GM18520 (cell line): ENCODE measurements at regions not wholly inside any gene's neighbourhood (a gene's known extent, or its start where the extent isn't known, plus 50 kb on each side); places are given as distances from the start of the nearest gene placed in this dataset.
A peak's percentile ranks its signal among the peaks of the same experiment; 100 is the strongest.

ENCODE experiments used
- ATAC-seq: cut with Tn5 transposase; IDR thresholded peaks from one replicate; pipeline ENCODE4 v1.9.1; 2021; ENCODE audit not compliant: unreplicated experiment

DNA sequence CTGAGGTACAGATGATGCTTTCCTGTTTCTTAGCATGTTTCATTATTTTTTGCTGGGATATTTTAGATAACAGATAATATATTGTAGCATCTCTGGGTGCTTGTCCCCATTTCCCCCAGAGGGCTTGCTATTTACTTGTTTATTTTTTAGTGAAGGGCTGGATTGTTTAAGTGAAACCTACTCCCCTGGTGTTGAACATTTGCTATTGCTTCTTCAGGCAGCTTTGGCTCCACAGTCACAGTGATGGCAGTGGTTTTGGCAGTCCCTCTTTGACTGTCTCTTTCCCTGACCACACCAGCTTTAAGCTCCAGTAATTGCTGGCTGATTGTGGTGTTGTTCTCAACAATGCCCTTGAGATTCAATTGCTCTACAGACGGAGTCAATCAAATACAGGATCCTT lies 128.9 kb downstream of the KLF13 start:
- no peak for ATAC-seq

DNA sequence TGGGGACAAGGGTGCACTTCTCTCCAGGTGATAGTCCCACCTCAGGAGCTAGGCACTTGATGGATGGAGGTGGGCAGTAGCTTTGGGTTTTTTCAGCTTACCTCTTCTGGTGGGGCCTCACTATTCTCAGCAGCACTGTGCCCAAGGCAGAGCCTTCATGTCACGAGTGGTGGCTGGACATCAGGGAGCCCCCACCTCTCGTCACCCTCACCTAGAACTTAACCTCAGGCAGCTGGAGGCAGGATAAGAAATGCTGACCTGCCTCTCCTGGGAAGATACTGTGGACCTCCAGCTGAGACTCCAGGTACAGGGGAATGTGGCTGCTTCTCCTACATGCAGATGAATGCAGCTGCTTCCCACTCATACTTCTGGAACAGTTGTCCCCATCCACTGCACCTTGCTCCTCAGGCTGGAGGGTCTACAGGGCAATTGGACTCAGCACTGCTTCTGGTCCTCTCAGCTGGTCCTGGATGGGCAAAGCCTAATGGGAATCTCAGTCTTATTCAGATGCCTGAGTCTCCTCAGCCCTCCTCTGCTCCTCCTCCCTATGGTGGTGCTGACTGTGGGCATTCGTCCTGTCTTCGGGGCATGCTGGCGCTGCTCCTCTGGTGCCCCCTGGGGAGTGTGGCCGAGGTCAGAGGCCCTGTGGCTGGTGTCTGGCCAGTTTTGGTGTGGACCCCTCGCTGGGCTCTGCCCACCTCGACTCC lies 129.9 kb downstream of the KLF13 start:
- ATAC-seq = no peak

DNA sequence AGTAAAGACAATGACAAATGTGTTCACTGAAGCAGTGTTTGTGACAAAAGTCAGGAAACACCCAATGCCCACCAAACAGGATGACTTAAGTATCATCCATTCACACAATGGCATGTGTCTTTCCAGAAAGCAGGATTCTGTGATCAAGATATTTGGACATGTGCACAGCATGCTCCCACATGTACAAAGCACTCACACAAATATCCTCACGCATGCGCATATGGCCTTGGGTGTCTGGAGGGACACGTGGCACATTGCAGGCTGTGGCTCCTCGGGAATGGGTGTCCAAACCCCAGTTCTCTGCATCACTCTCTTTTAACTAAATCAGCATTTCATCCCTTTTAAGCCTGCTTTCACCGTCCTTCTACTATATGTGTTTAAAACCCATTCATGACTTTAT lies 130.5 kb downstream of the KLF13 start:
- no peak for ATAC-seq

DNA sequence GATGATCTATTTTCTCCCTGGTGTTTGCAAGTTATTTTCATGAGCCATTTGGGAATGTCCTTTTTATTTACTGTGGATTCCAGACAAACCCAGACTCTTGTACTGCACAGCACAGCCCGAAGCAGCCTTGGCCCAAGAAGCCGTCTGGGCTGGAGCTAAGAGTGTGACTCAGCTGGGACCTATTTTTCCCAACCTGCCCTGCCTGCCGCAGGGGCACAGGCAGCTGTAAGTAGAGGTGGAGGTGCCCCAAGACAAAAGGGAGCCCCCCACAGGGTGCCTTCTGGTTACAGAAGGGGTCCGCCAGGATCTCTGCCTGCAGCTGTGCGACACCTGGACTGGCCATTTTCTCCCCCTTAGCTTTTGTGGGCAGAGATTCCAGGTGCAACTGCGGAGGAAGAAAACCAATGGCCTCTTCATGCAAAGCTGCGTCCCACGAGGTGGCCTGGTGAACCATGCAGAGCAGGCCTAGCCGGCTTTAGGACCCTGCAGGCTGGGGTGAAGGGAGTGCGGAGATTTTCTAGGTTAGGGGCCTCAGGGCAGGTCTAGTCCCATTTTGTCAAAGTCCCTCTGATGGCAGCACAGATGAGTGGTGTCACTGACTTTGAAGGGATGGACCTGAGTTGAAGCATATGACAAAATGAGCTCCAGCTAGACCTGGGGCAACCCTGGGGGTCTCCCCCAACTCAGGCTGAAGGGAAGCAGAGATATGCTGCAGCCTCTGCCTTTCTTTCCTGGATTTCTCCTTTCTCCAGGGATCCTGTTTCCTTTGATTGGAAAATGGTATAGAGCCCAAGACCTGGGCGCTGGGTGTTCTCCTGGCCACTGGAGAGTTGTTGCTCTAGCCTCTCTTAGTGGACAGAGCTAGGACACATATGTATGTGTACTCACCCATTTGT lies 131.2 kb downstream of the KLF13 start:
- ATAC-seq = no peak

DNA sequence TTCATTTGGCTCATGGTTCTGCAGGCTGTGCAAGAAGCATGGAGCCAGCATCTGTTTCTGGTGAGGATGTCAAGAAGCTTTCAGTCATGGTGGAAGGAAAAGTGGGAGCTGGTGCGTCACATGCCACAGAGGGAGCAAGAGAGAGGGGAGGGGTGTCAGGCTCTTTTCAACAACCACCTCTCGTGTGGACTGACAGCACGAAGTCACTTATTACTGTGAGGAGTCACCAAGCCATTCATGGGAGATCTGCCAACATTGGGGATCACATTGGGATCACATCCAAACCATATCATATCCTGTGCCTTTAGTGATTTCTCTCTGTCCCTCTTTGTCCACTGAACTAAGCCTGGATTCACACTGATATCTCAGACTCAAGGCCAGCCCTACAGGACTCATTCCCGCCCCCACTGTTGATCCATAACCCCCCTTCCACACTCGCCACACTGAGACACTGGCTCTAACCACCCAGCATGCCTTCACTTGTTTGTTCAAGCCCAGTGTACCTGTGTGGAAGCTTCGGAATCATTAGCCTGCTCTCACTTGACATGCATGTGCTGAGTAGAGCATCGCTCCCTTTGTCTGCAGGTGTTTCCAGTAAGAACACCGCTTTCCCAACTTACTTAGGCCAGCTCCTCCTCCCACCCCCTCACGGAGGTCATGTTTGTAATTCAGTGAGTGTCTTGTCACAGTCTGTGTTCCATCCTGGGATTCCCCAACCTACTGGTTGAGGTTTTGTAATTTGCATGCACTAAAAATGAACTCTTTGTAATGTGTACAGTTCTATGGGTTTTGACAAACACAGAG lies 132.2 kb downstream of the KLF13 start:
- ATAC-seq = peak; percentile 97

DNA sequence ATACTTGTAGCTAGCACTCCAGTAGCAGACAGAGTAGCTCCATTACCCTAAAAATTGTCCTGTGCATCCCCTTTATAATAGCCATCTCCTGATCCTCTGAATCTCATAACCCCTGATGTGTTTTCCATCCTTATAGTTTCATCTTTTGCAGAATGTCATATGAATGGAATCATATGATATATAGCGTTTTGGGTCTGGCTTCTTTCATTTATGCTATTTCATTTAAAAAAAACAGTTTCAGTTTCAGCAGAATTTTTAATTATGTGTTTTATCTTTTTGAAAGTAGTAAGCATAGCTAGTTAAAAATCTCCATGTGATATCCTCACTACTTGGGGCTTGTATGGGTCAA lies 132.7 kb downstream of the KLF13 start:
- no peak for ATAC-seq

DNA sequence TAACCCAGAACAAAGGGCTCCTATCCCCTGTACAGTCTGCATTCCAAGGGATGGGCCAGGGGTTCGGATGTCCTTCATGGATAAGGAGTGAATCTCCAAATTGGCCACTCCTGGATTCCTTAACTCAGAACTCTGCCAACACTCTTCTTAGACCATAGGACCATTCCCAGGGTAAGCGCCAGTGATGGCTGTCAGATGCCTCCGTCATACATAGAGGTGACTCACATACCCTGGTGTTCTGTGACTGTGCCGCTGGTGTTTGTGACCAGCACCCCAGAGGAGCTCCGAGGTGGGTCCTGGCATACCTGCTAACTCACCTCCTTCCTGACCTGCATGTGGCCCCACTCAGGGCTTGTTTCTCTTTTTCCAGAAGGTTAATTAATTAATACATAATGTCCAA lies 134.7 kb downstream of the KLF13 start:
- no peak for ATAC-seq

DNA sequence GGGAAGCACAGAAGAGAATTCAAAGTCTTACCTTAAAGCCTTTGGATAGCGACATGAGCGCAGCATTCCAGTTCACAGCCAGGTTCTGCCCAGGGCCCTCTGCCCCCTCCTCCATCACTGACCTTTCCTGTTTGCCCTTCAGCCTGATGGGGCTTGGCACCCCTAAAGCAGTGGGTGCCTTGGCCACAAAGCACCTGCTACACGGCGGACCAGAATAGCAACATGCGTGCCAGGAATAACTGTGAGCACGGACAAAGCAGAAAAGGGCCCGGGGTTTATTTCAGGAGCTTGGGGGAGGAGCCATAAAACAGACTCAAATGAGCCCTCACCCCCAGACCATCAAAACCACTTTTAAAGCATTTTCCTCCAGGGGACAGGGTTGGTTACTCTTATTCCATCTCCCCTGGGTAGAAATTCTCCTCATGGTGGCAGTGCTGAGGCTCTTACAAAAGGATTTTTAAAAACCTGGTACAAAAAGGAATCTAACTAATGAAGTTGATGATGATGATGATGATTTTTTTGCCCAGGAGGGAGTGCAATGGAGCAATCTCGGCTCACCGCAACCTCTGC lies 135.4 kb downstream of the KLF13 start:
- no peak for ATAC-seq

DNA sequence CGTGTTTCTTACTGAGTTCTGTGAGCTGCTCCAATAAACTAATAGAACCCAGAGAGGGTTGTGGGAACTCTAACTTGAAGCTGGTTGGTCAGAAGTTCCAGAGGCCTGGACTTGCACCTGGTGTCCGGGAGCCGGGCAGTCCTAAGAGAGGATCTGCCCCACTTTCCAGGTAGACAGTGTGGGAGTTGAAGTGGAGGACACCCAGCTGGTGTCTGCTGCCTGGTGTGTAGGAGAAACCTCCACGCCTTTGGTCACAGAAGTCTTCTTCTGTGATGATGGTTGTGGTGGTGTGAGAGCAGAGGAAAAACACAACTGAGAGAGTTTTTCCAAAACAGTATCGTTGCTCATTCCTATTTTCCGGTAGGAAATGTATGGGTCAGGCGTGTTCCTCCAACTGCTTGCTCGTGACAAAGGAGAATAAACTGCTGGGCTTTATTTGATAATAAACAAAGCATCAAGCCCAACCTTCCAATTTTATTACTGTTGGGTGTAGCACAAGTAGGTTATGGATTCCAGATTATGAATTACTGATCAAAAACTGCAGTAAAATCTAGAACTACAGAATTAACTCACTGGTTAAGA lies 137.0 kb downstream of the KLF13 start:
- no peak for ATAC-seq

DNA sequence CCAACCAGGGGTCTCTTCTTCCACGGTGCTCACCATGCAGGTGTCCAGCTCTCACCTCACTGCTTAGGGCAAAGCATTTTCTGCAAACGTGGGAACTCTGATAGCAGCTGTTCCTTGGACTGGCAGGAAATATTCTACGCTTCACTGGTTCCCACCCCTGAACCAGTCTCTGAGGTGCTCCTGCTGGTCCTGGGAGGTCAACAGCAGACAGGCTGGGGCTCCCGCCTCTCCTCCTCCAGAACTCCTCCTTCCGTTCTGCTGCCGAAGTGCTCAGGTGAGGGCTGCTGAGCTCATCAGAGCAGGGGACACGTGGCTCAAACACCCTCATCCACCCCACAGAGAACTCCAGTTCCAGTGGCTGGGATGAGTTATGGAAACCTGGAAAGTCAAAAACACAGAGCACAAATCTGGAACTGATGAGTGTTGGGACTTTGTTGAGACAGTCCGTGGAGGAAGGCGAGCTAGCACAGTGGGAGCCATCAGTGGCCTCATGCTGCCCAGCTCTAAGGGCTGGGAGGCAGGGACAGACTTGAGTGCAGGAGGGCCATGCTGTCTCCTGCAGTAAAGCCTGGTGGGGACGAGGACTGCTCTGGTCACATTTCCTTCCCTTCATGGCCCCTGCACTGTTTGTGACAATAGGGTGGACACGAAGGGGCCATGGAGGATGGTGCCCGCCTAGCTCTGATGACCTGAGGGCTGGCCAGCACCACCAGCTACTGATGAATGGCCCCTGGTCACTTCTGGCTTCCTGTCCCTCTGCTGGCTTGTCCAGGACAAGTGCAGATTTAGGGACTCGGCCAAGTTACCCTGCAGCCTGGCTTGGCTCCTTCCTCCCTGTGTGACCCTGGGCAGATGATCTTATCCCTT lies 137.8 kb downstream of the KLF13 start:
- ATAC-seq = no peak

DNA sequence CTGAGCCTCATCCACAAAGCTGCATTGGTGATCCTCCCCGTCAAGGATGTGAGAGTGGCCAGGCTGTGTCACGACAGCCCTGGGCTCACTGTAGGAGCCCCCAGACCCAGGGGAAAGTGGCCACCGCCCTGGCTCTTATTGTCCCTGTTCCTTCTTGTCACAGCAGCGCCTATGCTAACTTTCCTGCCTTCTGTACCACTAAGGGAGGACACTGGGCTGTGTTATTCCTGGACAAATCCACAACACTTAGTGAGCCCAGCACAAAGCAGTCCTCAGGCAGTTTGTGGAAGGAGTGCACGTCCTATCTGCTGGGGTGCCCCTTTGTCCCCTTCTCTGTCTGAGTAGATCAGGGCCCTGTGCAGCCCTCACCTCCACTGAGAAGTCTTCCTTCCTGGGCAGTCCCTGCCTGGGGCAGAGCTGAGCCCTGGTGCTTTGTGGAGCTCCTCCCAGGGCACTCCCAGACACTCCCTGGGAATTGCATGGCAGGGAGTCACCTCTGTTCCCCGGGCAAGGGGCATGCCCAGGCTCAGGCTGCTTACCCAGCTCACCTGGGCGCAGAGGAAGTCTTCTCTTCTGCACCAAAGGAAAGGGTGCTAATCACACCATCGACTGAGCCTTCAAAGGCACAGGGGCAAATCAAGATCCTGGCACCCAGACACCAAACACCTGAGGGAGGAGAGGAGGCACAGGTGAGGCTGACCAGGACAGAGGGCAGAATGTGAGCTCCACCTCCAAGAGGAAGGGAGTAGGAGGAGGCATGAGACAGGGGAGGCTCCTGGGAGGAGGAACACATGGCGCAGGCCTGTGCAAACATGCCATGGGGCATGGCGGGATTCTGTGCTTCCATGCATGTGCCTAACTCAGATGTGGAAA lies 138.7 kb downstream of the KLF13 start:
- no peak for ATAC-seq

DNA sequence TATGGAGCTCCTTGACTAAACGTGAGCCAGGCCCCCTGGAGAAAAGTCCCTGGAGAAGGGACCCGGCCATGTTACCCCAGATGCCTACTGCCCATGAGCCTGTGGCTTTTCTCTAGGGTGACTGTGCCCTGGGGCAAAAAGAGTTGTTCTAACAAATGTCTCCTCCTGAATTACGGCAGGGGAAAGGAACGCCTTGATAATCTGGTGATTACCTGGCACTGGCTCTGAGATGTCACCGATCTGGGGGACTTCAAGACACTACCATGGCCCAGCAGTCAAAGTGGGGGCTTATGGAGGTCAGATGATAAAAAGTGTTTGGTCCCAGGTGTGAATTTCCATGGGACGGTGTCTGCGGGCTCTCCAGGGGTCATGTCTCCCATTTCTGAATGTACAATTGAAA lies 140.7 kb downstream of the KLF13 start:
- ATAC-seq = no peak

DNA sequence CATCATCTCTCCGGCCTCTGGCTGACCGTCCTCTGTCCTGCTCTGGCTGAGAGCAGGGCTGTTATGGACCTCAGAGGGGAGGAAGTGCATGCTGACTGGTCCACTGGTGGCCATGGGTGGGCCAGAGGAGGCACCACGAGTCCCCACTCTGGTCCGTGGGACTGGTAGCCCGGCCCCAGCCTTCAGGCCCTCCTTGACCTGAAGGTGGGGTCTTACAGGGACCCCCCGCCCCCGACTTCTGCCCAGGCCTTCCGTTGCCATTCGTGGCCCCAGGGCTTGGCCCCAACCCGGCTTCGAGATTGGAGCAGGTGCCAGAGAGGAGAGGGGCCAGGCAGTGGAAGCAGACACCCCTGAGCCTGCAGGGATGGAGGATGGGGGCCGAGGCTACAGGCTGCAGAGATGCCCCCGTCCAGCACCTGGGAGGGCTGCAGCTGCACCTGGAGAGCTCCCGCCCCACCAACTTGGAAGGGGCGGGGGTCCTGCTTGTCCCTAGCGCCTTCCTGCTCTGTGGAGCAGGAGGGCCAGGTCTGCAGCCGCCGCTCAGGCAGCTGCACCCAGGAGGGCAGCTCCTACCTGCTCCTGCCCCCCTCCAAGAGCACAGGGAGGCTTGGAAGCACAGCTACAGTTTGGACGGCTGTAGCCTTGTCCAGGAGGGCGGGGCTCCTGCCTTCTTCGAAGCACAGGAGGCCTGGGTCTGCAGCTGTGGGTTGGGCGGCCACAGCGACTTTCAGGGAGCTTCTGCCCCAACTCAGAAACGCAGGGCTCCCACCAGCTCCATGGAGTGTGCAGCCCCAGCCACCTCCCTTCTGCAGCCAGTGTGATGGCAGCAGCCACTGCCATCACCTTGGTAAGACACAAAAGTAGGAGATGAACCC lies 142.5 kb downstream of the KLF13 start:
- no peak for ATAC-seq

DNA sequence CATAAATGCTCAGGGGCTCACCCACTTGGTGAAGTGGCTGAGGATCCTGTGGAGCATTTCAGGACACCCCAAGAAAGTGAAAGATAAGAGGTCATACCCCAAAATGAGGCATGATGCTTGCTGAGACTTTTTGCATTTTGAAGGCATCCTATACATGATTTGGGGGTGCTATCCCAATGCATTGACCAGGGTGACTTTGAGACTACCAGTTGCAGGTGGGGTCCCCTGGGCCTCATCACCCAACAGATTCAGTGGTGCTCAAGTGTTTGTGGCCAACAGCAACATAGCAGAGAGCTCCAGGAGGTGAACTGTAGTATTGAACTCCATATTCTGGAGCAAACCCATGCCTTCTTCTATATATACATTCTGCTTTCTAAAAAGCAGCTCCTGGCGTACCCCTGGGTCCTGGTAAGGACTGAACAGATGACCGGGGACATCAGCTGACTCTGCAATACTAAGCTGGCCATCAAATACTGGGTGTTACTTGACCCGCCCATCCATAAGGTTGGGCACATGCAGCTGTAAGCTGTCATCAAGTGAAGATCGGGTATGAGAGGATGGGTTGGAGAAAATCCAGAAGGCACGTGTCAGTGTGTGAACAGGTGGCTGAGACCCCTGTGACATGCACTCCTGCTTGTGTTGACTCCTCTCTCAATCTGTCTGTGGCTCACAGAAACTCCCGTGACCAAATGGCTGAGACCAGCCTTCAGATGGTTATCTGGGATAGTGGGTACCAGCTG lies 143.3 kb downstream of the KLF13 start:
- ATAC-seq = no peak

DNA sequence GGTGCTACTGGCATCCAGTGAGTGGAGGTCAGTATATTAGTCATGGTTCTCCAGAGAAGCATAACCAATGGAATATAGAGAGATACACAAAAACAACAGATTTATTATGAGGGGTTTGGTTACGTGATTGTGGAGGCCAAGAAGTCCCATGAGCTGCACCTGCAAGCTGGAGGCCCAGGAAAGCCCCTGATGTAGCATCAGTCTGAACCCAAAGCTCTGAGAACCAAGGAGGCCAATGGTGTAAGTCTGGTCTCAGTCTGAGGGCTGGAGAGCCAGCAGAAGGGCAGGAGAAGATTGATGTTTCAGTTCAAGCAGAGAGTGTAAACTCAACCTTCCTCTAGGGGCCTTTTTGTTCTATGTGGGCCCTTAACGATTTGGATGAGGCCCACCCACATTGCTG lies 144.1 kb downstream of the KLF13 start:
- ATAC-seq = no peak

DNA sequence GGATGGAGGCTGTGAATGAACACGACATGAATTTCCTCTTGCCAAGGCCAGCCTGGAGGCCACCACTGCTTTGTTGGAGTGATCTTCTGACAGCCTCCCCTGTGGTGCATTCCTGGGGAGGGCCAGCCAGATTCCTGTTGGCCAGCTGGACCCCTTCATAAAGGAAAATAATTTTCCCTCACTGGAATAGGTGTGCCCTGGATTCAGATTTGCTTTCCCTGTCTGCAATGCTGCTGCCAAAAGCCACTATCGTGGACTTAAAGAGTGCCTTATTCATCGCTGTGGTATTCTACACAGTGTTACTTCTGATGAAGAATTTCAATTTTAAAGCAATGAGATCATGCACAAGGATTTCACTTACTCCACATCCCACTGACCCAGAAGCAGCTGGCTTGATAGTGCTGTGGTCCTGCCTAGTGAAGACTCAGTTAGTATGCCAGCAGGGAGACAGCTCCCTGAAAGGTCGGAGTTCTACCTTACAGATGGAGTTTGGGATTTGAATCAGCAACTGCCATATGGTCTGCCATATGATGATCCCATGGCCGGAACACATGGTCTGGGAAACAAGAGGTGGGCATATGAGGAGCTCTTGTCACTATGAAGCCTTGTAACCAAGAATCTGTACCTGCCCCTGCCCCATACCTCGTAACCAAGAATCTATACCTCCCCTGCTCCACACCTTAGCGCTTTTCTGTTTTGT lies 145.2 kb downstream of the KLF13 start:
- no peak for ATAC-seq
